OCI-LY1 (cell line): ENCODE measurements at regions not wholly inside any gene's neighbourhood (a gene's known extent, or its start where the extent isn't known, plus 50 kb on each side); places are given as distances from the start of the nearest gene placed in this dataset.

Experiments used
- CTCF ChIP-seq: fragments of 200-600 bp; sonication (generic), shearing (Covaris generic); IDR thresholded peaks from 2 replicates; pipeline ENCODE4 v1.5.1; 2017; ENCODE audit warnings: mild to moderate bottlenecking, antibody characterized with exemption, low read length, moderate library complexity, mixed read lengths
- EZH2 ChIP-seq: fragments of 200-600 bp; sonication (generic), shearing (Covaris generic); IDR thresholded peaks from 2 replicates; pipeline ENCODE4 v1.8.0; 2017; ENCODE audit warnings: borderline replicate concordance, mixed run types, mild to moderate bottlenecking, antibody characterized with exemption, low read length, moderate library complexity, mixed read lengths

- TF ChIP-seq CTCF (no peak), EZH2 (no peak)
Measured at GRCh38 chr7:13144673-13145072, 457.2 kb downstream of the ARL4A start.
